Tibial artery (tissue), 4 donors: ENCODE measurements at regions not wholly inside any gene's neighbourhood (a gene's known extent, or its start where the extent isn't known, plus 50 kb on each side); places are given as distances from the start of the nearest gene placed in this dataset.

ENCODE experiments used
- DNase-seq, 2 donors: peaks; one replicate each; pipeline ENCODE4 v3.0.0-alpha.2; 2019
- H3K27ac ChIP-seq, 2 donors: fragments of 200-600 bp; sonication (generic) in 1 of 2; 1 replicate in 1 of 2; 2 replicates in 1 of 2; pipeline ENCODE4 v1.5.1; 2018 to 2019; ENCODE audit warnings: mild to moderate bottlenecking in 1 of 2
- H3K27me3 ChIP-seq, 2 donors: fragments of 200-600 bp; sonication (generic) in 1 of 2; one replicate each; pipeline versions ENCODE4 v1.5.1 to v1.6.0; 2016 to 2019
- H3K36me3 ChIP-seq, 3 donors: fragments of 200-600 bp; sonication (generic) in 2 of 3; one replicate each; pipeline ENCODE4 v1.5.1; 2016 to 2019; ENCODE audit warnings: mild to moderate bottlenecking in 2 of 3
- H3K4me1 ChIP-seq, 4 donors: fragments of 200-600 bp; sonication (generic) in 2 of 4; 1 replicate in 3 of 4; 2 replicates in 1 of 4; pipeline ENCODE4 v1.5.1; 2016 to 2019
- H3K4me3 ChIP-seq, 2 donors: fragments of 200-600 bp; sonication (generic) in 1 of 2; 1 replicate in 1 of 2; 2 replicates in 1 of 2; pipeline ENCODE4 v1.5.1; 2018 to 2019; ENCODE audit warnings: mild to moderate bottlenecking in 2 of 2
- H3K9me3 ChIP-seq, 3 donors: fragments of 200-600 bp; sonication (generic) in 1 of 3; one replicate each; pipeline ENCODE4 v1.5.1; 2016 to 2019
- intact Hi-C: fragments of 100-400 bp; cut with DNase I; formaldehyde crosslinking; loops from one replicate; pipeline ENCODE4 v1.15.0; 2023; ENCODE audit warnings: low total_unique reads
- TF ChIP-seq, protein P1 (sequence below), 2 experiments: fragments of 200-600 bp in 1 of 2; fragments of 450-650 bp in 1 of 2; IDR thresholded peaks; one replicate each; pipeline ENCODE4 v1.5.1; 2017 to 2019; ENCODE audit warnings: antibody characterized with exemption in 2 of 2, mild to moderate bottlenecking in 1 of 2, moderate library complexity in 1 of 2

DNA sequence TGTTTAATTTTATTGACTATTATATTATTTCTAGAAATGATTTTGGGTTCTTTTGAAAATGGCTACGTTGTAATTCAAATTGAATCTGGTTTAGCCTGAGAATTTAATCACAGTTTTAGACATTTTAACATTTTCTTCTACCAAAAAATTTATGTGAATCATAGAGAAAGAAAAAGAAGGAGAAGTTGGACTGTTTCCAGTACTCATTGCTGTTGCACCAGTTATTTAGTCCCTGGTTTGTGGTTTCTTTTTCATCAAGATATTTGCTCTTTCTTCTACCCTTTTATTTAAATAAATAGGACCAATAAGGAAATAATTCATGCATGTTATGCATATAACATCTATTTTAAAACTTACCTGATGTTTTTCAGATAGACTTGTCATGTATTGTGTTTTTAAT, 1337.1 kb downstream of the ROBO1 start:
- DNase-seq, result no peak
- TF ChIP-seq, protein P1, sequence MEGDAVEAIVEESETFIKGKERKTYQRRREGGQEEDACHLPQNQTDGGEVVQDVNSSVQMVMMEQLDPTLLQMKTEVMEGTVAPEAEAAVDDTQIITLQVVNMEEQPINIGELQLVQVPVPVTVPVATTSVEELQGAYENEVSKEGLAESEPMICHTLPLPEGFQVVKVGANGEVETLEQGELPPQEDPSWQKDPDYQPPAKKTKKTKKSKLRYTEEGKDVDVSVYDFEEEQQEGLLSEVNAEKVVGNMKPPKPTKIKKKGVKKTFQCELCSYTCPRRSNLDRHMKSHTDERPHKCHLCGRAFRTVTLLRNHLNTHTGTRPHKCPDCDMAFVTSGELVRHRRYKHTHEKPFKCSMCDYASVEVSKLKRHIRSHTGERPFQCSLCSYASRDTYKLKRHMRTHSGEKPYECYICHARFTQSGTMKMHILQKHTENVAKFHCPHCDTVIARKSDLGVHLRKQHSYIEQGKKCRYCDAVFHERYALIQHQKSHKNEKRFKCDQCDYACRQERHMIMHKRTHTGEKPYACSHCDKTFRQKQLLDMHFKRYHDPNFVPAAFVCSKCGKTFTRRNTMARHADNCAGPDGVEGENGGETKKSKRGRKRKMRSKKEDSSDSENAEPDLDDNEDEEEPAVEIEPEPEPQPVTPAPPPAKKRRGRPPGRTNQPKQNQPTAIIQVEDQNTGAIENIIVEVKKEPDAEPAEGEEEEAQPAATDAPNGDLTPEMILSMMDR (IDR thresholded peaks at IDR 0.05), result no peak
- H3K9me3 ChIP-seq, result no peaks in the 10 kb centered on the region
- no peaks in the 10 kb centered on the region for H3K36me3 ChIP-seq
- no peaks in the 10 kb centered on the region for H3K27me3 ChIP-seq
- H3K4me1 ChIP-seq, result no peaks in the 10 kb centered on the region
- H3K4me3 ChIP-seq, result no peak overlapping the region
- intact Hi-C loops, result no loop called here
- H3K27ac ChIP-seq, result no peak overlapping the region

DNA sequence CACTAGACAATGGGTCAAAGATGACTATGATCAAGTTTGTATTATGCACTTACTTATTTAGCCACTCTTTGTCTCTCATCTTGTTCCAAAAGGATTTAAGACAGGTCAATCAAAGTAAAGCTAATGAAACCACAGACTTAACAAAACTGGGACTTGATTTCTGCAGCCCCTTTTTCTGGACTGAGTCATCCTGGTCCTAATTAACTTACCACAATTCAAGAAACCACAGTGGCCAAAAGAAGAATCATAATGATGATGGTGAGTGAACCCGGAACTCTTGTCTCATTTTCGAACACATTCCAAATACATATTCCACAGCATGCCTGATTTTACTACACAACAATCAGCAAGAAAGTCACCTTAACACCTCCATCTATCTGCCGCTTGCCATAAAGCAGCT, 1333.0 kb downstream of the ROBO1 start:
- Histone ChIP-seq H3K4me1 (no peaks in the 10 kb centered on the region), H3K27me3 (no peaks in the 10 kb centered on the region), H3K9me3 (no peaks in the 10 kb centered on the region), H3K36me3 (no peaks in the 10 kb centered on the region), H3K4me3 (no peak overlapping the region), H3K27ac (no peak overlapping the region)
- intact Hi-C loops, result no loop called here
- no peak for DNase-seq
- TF ChIP-seq, protein P1 (IDR thresholded peaks at IDR 0.05), result no peak

DNA sequence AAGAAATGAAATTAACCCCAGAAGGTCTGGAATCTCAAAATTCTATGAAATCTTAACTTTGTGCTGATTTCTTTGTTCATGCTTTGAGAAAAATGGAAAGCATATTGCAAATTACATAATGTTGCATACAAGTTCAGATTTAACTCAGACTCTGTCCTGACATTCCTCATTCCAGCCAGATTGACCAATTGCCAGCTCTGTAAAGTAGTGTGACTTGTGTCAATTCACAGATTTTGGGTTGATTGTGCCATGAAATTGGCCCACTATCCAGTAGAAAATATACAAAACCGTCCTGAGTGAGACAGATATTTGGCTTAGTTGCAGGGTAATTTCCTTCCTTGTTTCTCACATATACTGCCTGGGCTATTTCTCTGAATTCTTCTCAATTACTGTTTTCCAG, 1312.6 kb downstream of the ROBO1 start:
- no peaks in the 10 kb centered on the region for H3K27me3 ChIP-seq
- H3K36me3 ChIP-seq, result no peaks in the 10 kb centered on the region
- intact Hi-C loops, result no loop called here
- no peak overlapping the region for H3K27ac ChIP-seq
- no peak overlapping the region for H3K4me3 ChIP-seq
- H3K9me3 ChIP-seq, result no peaks in the 10 kb centered on the region
- TF ChIP-seq, protein P1 (IDR thresholded peaks at IDR 0.05), result no peak
- no peaks in the 10 kb centered on the region for H3K4me1 ChIP-seq
- no peak for DNase-seq

DNA sequence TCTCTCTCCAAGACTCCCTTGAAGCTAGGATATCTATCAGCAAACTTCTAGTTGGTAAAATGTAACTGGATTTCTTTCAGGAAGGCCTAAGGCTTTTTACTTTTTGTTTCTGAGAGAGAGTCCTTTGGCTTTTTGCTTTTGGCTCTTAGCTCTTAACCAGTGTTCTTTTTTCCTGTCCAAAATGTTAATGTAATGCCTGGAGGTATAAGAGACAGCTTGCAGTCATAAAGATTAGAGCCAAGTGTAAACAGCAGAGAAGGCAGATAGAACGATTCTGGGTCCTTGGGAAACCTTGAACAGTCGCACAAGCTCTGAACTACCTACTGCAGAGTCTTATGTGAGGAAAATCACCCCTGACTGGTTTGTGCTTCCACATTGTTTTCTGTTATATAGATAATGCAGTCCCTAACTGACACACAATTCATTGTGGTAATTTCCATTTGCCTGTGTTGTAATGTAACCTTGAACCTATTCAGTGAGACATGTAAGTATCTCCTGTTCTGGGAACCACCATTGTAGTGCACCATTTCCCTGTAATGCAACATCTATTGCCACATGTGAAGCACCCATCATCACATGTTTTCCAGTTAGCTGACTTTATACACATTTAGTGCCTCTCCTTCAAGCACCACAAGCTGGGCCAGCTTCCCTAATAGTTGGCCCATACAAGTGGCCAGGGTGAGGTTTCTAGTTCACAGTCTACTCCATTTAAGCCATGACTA, 1311.9 kb downstream of the ROBO1 start:
- TF ChIP-seq, protein P1 (IDR thresholded peaks at IDR 0.05), result no peak
- H3K36me3 ChIP-seq, result no peaks in the 10 kb centered on the region
- no peaks in the 10 kb centered on the region for H3K4me1 ChIP-seq
- DNase-seq, result no peak
- no peaks in the 10 kb centered on the region for H3K27me3 ChIP-seq
- no peak overlapping the region for H3K27ac ChIP-seq
- no peaks in the 10 kb centered on the region for H3K9me3 ChIP-seq
- intact Hi-C loops, result no loop called here
- H3K4me3 ChIP-seq, result no peak overlapping the region

DNA sequence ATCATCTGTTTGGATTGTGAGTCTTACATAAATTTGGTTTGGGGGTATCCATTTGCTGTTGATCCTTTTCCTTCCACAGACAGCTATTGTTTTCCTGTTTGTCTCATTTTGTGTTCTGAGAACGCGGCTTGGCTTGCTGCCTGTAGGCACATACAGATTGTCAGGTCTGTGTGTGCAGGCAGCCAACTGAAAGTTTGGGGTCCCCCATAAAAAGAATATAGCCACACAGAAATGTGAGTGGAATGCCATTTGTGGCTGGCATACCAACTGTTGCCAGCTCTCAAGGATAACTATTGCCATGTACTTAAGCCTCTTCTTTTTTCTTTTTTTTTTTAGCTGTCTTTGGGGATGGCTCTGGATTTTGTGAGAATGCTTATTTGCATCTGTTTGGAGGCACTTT, 1308.0 kb downstream of the ROBO1 start:
- intact Hi-C loops, result no loop called here
- H3K4me3 ChIP-seq, result no peak overlapping the region
- H3K27ac ChIP-seq, result no peak overlapping the region
- H3K36me3 ChIP-seq, result no peaks in the 10 kb centered on the region
- no peaks in the 10 kb centered on the region for H3K4me1 ChIP-seq
- TF ChIP-seq, protein P1 (IDR thresholded peaks at IDR 0.05), result no peak
- DNase-seq, result no peak
- peaks cover 0 to 4% (median 0%) of the 10 kb centered on the region in 3 donors for H3K9me3 ChIP-seq
- no peaks in the 10 kb centered on the region for H3K27me3 ChIP-seq

DNA sequence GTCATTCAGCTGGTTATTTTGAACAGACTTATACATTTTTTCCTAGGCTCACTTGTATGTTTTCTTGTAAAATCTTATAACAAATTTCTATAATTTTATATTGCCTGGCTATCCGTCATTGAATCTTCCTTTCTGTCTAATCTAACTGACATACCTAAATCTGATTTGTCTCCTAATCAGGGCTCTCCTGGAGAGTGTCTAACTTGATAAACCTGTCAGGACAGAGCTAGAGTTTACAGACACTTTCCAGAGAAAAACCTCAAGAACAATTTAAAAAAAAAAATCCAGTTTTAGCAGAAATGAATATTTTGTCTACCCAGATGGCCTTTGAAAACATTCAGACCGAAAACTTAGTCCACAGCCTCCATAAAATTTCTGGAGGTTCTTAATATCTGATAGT, 1305.8 kb downstream of the ROBO1 start:
- Histone ChIP-seq H3K27ac (no peak overlapping the region), H3K4me3 (no peak overlapping the region), H3K4me1 (no peaks in the 10 kb centered on the region), H3K9me3 (peaks cover 0 to 4% (median 0%) of the 10 kb centered on the region in 3 donors), H3K36me3 (no peaks in the 10 kb centered on the region), H3K27me3 (no peaks in the 10 kb centered on the region)
- intact Hi-C loops, result no loop called here
- no peak for DNase-seq
- TF ChIP-seq, protein P1 (IDR thresholded peaks at IDR 0.05), result no peak
